ENCODE measurements at regions not wholly inside any gene's neighbourhood (a gene's known extent, or its start where the extent isn't known, plus 50 kb on each side); places are given as distances from the start of the nearest gene placed in this dataset.

DNA sequence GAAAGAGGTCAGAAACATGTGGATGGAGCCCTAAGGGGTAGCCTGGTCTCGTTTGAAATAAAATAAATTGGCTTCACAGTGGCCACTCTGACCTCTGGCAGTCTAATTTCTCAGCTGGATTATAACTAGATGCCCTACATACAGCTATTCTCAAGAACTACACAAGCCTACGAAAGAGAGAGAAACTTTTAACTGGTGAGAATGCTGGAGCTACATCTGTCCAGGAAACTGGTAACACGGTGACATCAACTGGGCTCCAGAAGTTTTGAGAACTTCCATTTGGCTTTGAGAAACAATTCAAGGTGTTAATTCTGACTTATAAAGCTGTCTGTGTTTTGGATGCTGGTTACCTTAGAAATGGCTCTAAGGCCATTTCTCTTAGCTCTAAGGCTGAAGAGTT, 187.3 kb upstream of the TENT5A start:
- H3K4me3 ChIP-seq (ENCODE audit: low read depth, low read length) = no peak overlapping the region
- DNase-seq (ENCODE audit: low read depth) = no peak
- no peak for TF ChIP-seq CTCF (IDR thresholded peaks at IDR 0.05; ENCODE audit: low read depth, low read length, missing control alignments)

DNA sequence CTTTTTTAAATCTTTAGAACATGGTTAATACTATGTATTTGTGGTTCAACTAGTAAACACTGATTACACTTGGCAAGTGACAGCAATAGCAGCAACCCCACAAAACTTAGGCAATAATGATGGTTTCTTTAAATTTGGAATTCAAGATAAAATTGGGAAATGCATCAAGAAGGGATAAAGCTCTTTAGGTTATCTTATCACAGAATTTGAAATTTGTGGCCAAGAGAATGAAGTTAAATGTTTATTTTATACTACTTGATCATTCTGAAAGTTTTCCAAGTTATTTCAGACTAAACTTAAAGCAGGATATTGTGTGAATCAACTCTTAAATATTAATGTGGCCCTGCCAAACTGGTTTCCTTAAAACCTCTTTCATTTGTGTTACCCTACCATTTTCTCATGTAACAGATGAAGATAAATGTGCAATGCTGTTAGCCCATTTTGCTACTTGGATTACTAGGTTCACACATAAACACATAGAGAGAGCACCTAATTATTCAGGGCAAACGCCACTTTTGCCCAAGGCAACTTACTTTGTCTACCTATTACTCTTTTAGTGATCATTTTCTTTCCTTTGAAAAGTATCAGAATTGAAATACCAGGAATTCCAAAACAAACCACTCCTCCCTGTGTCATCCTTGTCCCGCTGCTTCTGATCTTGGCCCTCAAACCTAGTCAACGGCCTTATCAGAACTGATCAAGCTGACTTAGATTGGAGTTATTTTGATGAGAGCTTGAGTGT, 186.7 kb upstream of the TENT5A start:
- TF ChIP-seq CTCF (IDR thresholded peaks at IDR 0.05; ENCODE audit: low read depth, low read length, missing control alignments) = no peak
- no peak overlapping the region for H3K4me3 ChIP-seq (ENCODE audit: low read depth, low read length)
- DNase-seq (ENCODE audit: low read depth) = no peak

DNA sequence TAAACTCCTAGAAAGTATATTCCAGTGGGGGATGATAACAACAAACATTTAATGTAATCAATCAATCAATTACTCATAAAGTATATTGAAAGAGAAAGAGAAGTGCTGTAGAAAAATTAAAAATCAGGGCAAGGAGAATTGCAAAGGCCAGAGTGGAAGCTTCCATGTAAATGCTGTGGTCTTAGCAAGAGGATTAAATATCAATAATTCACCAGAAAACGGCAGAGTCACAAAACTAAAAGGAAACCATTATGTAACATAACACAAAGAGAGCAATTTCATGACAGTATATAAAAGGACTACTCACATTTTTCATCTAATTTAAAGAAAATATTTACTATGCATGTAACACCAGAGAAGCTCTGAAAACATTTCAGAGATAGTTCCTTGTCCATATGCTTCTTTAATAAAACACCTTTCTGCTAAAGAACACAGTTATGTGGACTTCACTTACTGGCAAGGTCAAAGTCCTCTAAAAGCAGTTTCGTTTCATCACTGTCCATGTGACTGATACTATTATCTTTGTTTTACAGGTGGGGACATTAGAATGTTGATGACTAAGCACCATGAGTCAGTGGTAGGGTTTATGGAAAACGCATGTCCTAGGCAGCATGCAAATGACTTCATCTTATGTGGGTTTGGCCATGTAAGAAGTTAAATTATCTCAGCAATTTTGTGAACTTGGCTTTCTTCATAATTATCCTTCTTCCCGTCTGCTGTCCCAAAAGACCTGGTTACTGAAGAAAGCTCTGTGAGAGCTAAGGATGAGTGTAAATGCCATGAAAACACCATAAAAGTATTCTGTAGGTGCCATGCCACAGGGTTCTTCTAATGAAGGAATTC, 185.8 kb upstream of the TENT5A start:
- TF ChIP-seq CTCF (IDR thresholded peaks at IDR 0.05; ENCODE audit: low read depth, low read length, missing control alignments) = no peak
- H3K4me3 ChIP-seq (ENCODE audit: low read depth, low read length) = no peak overlapping the region
- no peak for DNase-seq (ENCODE audit: low read depth)

DNA sequence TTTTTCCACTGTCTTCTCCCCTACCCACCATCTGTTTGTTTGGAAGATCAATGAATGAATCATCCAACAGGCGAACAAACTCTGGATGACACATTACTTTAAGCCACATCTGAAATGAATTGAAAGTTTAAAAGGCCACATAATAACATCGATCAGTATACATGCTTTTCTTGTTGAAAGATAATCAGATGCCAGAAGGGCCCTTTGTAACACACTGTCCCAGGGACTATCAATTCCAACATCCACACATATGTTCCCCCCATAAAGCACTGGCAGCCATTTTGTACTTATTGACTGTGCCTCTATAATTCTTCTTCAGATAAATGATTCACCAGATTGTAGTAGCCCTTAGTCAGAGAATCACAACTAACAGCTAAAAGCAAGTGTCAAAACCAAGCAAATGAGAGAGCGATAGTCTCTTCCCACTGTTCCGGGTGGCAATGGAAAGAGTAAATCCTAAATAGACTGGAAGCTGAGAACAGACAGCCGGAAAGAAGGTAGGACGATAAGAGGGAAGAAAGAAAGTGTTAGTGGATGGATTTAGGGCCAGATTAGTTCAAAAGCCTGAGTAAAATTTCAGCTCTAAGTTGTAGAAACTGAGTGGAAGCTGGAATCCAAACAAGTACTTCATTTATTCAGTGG, 184.9 kb upstream of the TENT5A start:
- DNase-seq (ENCODE audit: low read depth) = no peak
- no peak for TF ChIP-seq CTCF (IDR thresholded peaks at IDR 0.05; ENCODE audit: low read depth, low read length, missing control alignments)
- H3K4me3 ChIP-seq (ENCODE audit: low read depth, low read length) = no peak overlapping the region

GRCh38 chr6:81934936-81935335, 182.5 kb upstream of the TENT5A start:
- no peak for TF ChIP-seq CTCF (IDR thresholded peaks at IDR 0.05; ENCODE audit: low read depth, low read length, missing control alignments)
- no peak for DNase-seq (ENCODE audit: low read depth)
- H3K4me3 ChIP-seq (ENCODE audit: low read depth, low read length) = no peak overlapping the region

DNA sequence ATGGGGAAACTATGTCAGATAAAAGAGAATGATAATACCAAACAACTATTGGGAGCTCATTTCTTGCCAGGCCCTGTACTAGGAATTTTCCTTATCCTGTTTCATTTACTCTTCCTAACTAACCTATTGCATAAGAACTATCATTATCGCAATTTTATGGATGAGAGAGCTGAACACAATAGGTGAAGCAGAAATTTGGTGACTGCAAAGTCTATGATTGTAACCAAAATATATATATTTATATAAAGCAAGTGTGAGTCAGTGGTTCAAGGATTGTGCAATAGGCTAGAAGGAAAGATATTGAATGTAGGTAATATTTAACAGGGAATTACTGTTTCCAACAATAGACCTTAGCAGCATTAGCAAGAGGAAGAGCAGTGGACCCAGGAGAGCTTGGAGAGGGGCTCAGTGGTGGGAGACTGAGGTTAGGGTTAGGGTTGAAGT, 181.1 kb upstream of the TENT5A start:
- no peak overlapping the region for H3K4me3 ChIP-seq (ENCODE audit: low read depth, low read length)
- DNase-seq (ENCODE audit: low read depth) = no peak
- no peak for TF ChIP-seq CTCF (IDR thresholded peaks at IDR 0.05; ENCODE audit: low read depth, low read length, missing control alignments)
